ENCODE measurements at regions not wholly inside any gene's neighbourhood (a gene's known extent, or its start where the extent isn't known, plus 50 kb on each side); places are given as distances from the start of the nearest gene placed in this dataset.

DNA sequence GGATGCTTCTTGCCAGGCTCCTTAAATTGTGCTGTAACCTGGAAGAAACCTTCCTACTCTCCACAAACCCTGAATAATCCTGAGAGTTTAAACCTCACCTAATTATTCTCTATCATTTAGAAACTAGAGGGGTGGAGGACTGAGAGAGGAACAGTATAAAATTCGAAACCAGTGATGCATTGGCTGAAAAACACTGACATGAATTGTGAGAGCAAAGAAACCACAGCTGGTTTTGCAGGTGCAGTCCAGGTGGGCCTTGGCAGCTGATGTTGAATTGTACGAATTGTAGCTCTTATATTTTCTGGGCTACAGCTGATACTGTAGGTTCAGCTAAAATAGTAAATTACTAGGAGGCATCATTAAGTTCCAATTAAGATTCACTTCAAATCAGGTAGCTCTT, 227.0 kb upstream of the SLITRK5 start:
- TF ChIP-seq, protein P1, sequence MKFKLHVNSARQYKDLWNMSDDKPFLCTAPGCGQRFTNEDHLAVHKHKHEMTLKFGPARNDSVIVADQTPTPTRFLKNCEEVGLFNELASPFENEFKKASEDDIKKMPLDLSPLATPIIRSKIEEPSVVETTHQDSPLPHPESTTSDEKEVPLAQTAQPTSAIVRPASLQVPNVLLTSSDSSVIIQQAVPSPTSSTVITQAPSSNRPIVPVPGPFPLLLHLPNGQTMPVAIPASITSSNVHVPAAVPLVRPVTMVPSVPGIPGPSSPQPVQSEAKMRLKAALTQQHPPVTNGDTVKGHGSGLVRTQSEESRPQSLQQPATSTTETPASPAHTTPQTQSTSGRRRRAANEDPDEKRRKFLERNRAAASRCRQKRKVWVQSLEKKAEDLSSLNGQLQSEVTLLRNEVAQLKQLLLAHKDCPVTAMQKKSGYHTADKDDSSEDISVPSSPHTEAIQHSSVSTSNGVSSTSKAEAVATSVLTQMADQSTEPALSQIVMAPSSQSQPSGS (CRISPR knock-in tag; IDR thresholded peaks at IDR 0.05) = no peak
- TF ChIP-seq, protein P2, sequence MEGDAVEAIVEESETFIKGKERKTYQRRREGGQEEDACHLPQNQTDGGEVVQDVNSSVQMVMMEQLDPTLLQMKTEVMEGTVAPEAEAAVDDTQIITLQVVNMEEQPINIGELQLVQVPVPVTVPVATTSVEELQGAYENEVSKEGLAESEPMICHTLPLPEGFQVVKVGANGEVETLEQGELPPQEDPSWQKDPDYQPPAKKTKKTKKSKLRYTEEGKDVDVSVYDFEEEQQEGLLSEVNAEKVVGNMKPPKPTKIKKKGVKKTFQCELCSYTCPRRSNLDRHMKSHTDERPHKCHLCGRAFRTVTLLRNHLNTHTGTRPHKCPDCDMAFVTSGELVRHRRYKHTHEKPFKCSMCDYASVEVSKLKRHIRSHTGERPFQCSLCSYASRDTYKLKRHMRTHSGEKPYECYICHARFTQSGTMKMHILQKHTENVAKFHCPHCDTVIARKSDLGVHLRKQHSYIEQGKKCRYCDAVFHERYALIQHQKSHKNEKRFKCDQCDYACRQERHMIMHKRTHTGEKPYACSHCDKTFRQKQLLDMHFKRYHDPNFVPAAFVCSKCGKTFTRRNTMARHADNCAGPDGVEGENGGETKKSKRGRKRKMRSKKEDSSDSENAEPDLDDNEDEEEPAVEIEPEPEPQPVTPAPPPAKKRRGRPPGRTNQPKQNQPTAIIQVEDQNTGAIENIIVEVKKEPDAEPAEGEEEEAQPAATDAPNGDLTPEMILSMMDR (CRISPR knock-in tag; IDR thresholded peaks at IDR 0.05) = no peak
- TF ChIP-seq SRSF1 (optimal IDR thresholded peaks at IDR 0.05; ENCODE audit: low read depth, low read length) = no peak

All from HepG2 (cell line).